Colonic mucosa (tissue), 4 donors: ENCODE measurements at regions not wholly inside any gene's neighbourhood (a gene's known extent, or its start where the extent isn't known, plus 50 kb on each side); places are given as distances from the start of the nearest gene placed in this dataset.

ENCODE experiments used
- DNase-seq: peaks from one replicate; pipeline ENCODE4 v3.0.0-alpha.2; 2020
- H3K27ac ChIP-seq: fragments of 200-600 bp; one replicate; pipeline ENCODE4 v1.8.0; 2021
- H3K27me3 ChIP-seq: fragments of 200-600 bp; one replicate; pipeline ENCODE4 v1.8.0; 2021
- H3K36me3 ChIP-seq: fragments of 200-600 bp; one replicate; pipeline ENCODE4 v1.8.0; 2021
- H3K4me1 ChIP-seq: fragments of 200-600 bp; one replicate; pipeline ENCODE4 v1.8.0; 2021; ENCODE audit warnings: mild to moderate bottlenecking
- H3K4me3 ChIP-seq: fragments of 200-600 bp; one replicate; pipeline ENCODE4 v1.8.0; 2021
- H3K9ac ChIP-seq, 2 donors: one replicate each; pipeline ENCODE4 v1.7.0; 2013; ENCODE audit warnings: control low read depth in 2 of 2, low read depth in 2 of 2, low read length in 2 of 2
- H3K9me3 ChIP-seq: fragments of 200-600 bp; one replicate; pipeline ENCODE4 v1.8.0; 2021
- CTCF ChIP-seq: fragments of 200-600 bp; IDR thresholded peaks from one replicate; pipeline ENCODE4 v1.8.0; 2022; ENCODE audit warnings: antibody characterized with exemption, mild to moderate bottlenecking
- intact Hi-C: fragments of 100-400 bp; cut with DNase I; formaldehyde crosslinking; loops from one replicate; pipeline ENCODE4 v1.14.1; 2022
- donor health status: healthy.
- donor health status: DM: no; HTN: no; CAD: no.
- donor health status: DM: no; HTN: no; CAD: no.

- no peak overlapping the region for H3K27ac ChIP-seq
- H3K4me1 ChIP-seq, result no peaks in the 10 kb centered on the region
- intact Hi-C loops, result no loop called here
- TF ChIP-seq CTCF, result no peak
- H3K4me3 ChIP-seq, result no peak overlapping the region
- no peak overlapping the region for H3K9ac ChIP-seq
- no peaks in the 10 kb centered on the region for H3K27me3 ChIP-seq
- no peaks in the 10 kb centered on the region for H3K36me3 ChIP-seq
- H3K9me3 ChIP-seq, result no peaks in the 10 kb centered on the region
- no peak for DNase-seq
Observed at GRCh38 chr13:44652168-44652567, 76.0 kb upstream of the TSC22D1 start.

- Histone ChIP-seq H3K9me3 (no peaks in the 10 kb centered on the region), H3K27ac (no peak overlapping the region), H3K4me3 (no peak overlapping the region), H3K4me1 (no peaks in the 10 kb centered on the region), H3K27me3 (no peaks in the 10 kb centered on the region), H3K36me3 (no peaks in the 10 kb centered on the region), H3K9ac (no peak overlapping the region)
- TF ChIP-seq CTCF, result no peak
- DNase-seq, result no peak
- intact Hi-C loops, result no loop called here
Observed at GRCh38 chr13:44651724-44652123, 75.6 kb upstream of the TSC22D1 start.

GRCh38 chr13:44651209-44651608 is 75.1 kb upstream of the TSC22D1 start:
- no peaks in the 10 kb centered on the region for H3K9me3 ChIP-seq
- no peak for TF ChIP-seq CTCF
- no peak overlapping the region for H3K4me3 ChIP-seq
- H3K27ac ChIP-seq, result no peak overlapping the region
- H3K36me3 ChIP-seq, result no peaks in the 10 kb centered on the region
- H3K4me1 ChIP-seq, result no peaks in the 10 kb centered on the region
- no peaks in the 10 kb centered on the region for H3K27me3 ChIP-seq
- no peak for DNase-seq
- H3K9ac ChIP-seq, result no peak overlapping the region
- intact Hi-C loops, result no loop called here

GRCh38 chr13:44649834-44650233 is 73.7 kb upstream of the TSC22D1 start:
- no peaks in the 10 kb centered on the region for H3K9me3 ChIP-seq
- no peak overlapping the region for H3K9ac ChIP-seq
- H3K27ac ChIP-seq, result no peak overlapping the region
- no peak overlapping the region for H3K4me3 ChIP-seq
- no peaks in the 10 kb centered on the region for H3K36me3 ChIP-seq
- H3K4me1 ChIP-seq, result no peaks in the 10 kb centered on the region
- H3K27me3 ChIP-seq, result no peaks in the 10 kb centered on the region
- intact Hi-C loops, result no loop called here
- DNase-seq, result no peak
- TF ChIP-seq CTCF, result no peak

GRCh38 chr13:44649104-44649428 is 72.9 kb upstream of the TSC22D1 start:
- Histone ChIP-seq H3K9me3 (no peaks in the 10 kb centered on the region), H3K4me1 (no peaks in the 10 kb centered on the region), H3K27me3 (no peaks in the 10 kb centered on the region), H3K4me3 (no peak overlapping the region), H3K36me3 (no peaks in the 10 kb centered on the region), H3K9ac (no peak overlapping the region), H3K27ac (no peak overlapping the region)
- intact Hi-C loops, result no loop called here
- no peak for TF ChIP-seq CTCF
- no peak for DNase-seq
